ENCODE measurements at regions not wholly inside any gene's neighbourhood (a gene's known extent, or its start where the extent isn't known, plus 50 kb on each side); places are given as distances from the start of the nearest gene placed in this dataset.

GRCh38 chrX:145735036-145735435 is 82.6 kb upstream of the SLITRK2 start:
- H3K9me3 Mint-ChIP-seq = peaks cover 0 to 8% (median 0%) of the 10 kb centered on the region in 7 donors
- no peak overlapping the region for H3K4me2 ChIP-seq (replicated peaks; ENCODE audit: extremely low read depth, low read length, poor library complexity, severe bottlenecking)
- no peaks in the 10 kb centered on the region for H4K20me1 ChIP-seq (ENCODE audit: insufficient read depth, low read length)
- H3K9me3 ChIP-seq (replicated peaks in 1 of 2; ENCODE audit: control insufficient read depth in 1 of 2, insufficient read depth in 1 of 2, low read length in 2 of 2) = peaks cover 0 to 4% of the 10 kb centered on the region in 2 donors
- no peak overlapping the region for H3K4me3 Mint-ChIP-seq
- no peaks in the 10 kb centered on the region for H3K4me1 Mint-ChIP-seq
- DNase-seq = no peak
- no peak overlapping the region for H3K27ac Mint-ChIP-seq
- no peaks in the 10 kb centered on the region for H3K36me3 ChIP-seq (replicated peaks in 1 of 2; ENCODE audit: control insufficient read depth in 1 of 2, insufficient read depth in 2 of 2, low read length in 2 of 2)
- no peak overlapping the region for H3K4me3 ChIP-seq (replicated peaks in 1 of 3; ENCODE audit: low read depth in 2 of 3, low read length in 3 of 3)
- no peaks in the 10 kb centered on the region for H3K36me3 Mint-ChIP-seq
- no peak for TF ChIP-seq CTCF (IDR thresholded peaks at IDR 0.05)
- no peak overlapping the region for H3K9ac ChIP-seq (ENCODE audit: insufficient read depth, low read length, poor library complexity, severe bottlenecking)
- H3K27me3 Mint-ChIP-seq (ENCODE audit: low read depth in 3 of 3) = peaks cover 0 to 2% (median 0%) of the 10 kb centered on the region in 3 donors
- H3K27ac ChIP-seq (ENCODE audit: low read depth in 1 of 2, low read length in 2 of 2) = no peak overlapping the region
- no CpG with 5 or more reads among the region's 1 CpG for WGBS (ENCODE audit: insufficient coverage)
- no peak overlapping the region for H2AFZ ChIP-seq (ENCODE audit: insufficient read depth, low read depth, low read length, poor library complexity, severe bottlenecking)
- H3K27me3 ChIP-seq (ENCODE audit: control insufficient read depth in 2 of 2, insufficient read depth in 2 of 2, low read length in 2 of 2) = no peaks in the 10 kb centered on the region
- H3K79me2 ChIP-seq (ENCODE audit: insufficient read depth, low read length) = no peaks in the 10 kb centered on the region
- intact Hi-C loops (cut with micrococcal nuclease) = no loop called here
- no peaks in the 10 kb centered on the region for H3K4me1 ChIP-seq (ENCODE audit: control insufficient read depth in 1 of 2, insufficient read depth in 2 of 2, low read length in 2 of 2)

- no peaks in the 10 kb centered on the region for H3K27me3 Mint-ChIP-seq (ENCODE audit: low read depth in 3 of 3)
- Histone ChIP-seq H2AFZ (ENCODE audit: insufficient read depth, low read depth, low read length, poor library complexity, severe bottlenecking) (no peak overlapping the region), H3K79me2 (ENCODE audit: insufficient read depth, low read length) (no peaks in the 10 kb centered on the region), H3K9me3 (replicated peaks in 1 of 2; ENCODE audit: control insufficient read depth in 1 of 2, insufficient read depth in 1 of 2, low read length in 2 of 2) (peaks cover 0 to 4% of the 10 kb centered on the region in 2 donors), H4K20me1 (ENCODE audit: insufficient read depth, low read length) (no peaks in the 10 kb centered on the region), H3K36me3 (replicated peaks in 1 of 2; ENCODE audit: control insufficient read depth in 1 of 2, insufficient read depth in 2 of 2, low read length in 2 of 2) (no peaks in the 10 kb centered on the region), H3K27me3 (ENCODE audit: control insufficient read depth in 2 of 2, insufficient read depth in 2 of 2, low read length in 2 of 2) (no peaks in the 10 kb centered on the region), H3K9ac (ENCODE audit: insufficient read depth, low read length, poor library complexity, severe bottlenecking) (no peak overlapping the region), H3K4me3 (replicated peaks in 1 of 3; ENCODE audit: low read depth in 2 of 3, low read length in 3 of 3) (no peak overlapping the region), H3K4me1 (ENCODE audit: control insufficient read depth in 1 of 2, insufficient read depth in 2 of 2, low read length in 2 of 2) (no peaks in the 10 kb centered on the region), H3K27ac (ENCODE audit: low read depth in 1 of 2, low read length in 2 of 2) (no peak overlapping the region), H3K4me2 (replicated peaks; ENCODE audit: extremely low read depth, low read length, poor library complexity, severe bottlenecking) (no peak overlapping the region)
- no peaks in the 10 kb centered on the region for H3K4me1 Mint-ChIP-seq
- no peaks in the 10 kb centered on the region for H3K36me3 Mint-ChIP-seq
- no peak for TF ChIP-seq CTCF (IDR thresholded peaks at IDR 0.05)
- no peak overlapping the region for H3K27ac Mint-ChIP-seq
- no CpG with 5 or more reads among the region's 2 CpGs for WGBS (ENCODE audit: insufficient coverage)
- DNase-seq = no peak
- intact Hi-C loops (cut with micrococcal nuclease) = no loop called here
- H3K4me3 Mint-ChIP-seq = no peak overlapping the region
- peaks cover 0 to 5% (median 2%) of the 10 kb centered on the region in 7 donors for H3K9me3 Mint-ChIP-seq
Measured at GRCh38 chrX:145751943-145752342, 65.7 kb upstream of the SLITRK2 start.

Data from CD14-positive monocyte (primary cell).